HepG2 (cell line): ENCODE measurements at regions not wholly inside any gene's neighbourhood (a gene's known extent, or its start where the extent isn't known, plus 50 kb on each side); places are given as distances from the start of the nearest gene placed in this dataset.

Source experiments
- ATAC-seq: fragments of 200-7000 bp; cut with Tn5 transposase; 3 replicates; pipeline ENCODE4 v1.9.1; 2020; ENCODE audit warnings: mild to moderate bottlenecking, moderate library complexity
- BruUV-seq: library from RNA; stranded (reverse); fragments of 400-500 nt; replicated peaks from 2 replicates; lab custom pipeline; 2021; lab: Mats Ljungman, UMichigan
- CTCF ChIA-PET: fragments of 300-600 bp; formaldehyde crosslinking; extraction: SDS; loops from one replicate; lab custom pipeline; 2021; ENCODE audit warnings: low total read pairs, inconsistent platforms, low intra/inter-chr PET ratio; lab: Yijun Ruan, JAX
- POLR2A ChIA-PET: fragments of 350-600 bp; sonication (Branson Sonifier 250); formaldehyde crosslinking; loops from one replicate; lab custom pipeline; 2020; ENCODE audit warnings: antibody characterized with exemption, inconsistent platforms; lab: Yijun Ruan, JAX
- DNase-seq: peaks from one replicate; pipeline ENCODE4 v3.0.0-alpha.2; 2015; ENCODE audit warnings: low spot score
- FAIRE-seq: peaks from 3 replicates; lab custom pipeline; 2011; peaks lifted over from hg19 to GRCh38; lab: Jason Lieb, UNC
- H2AFZ ChIP-seq: one replicate; pipeline ENCODE4 v1.6.1; 2011; ENCODE audit warnings: low read length, inconsistent platforms
- H3K27ac ChIP-seq: fragments of 300-600 bp; 3 replicates; pipeline ENCODE4 v1.8.0; 2011; ENCODE audit warnings: mixed run types, mild to moderate bottlenecking, mixed read lengths, low read length, inconsistent platforms; ENCODE audit not compliant: insufficient read depth; ENCODE audit errors: extremely low read length
- H3K27me3 ChIP-seq, 2 experiments: fragments of 200-600 bp in 1 of 2; 2 replicates in 1 of 2; 3 replicates in 1 of 2; pipeline versions ENCODE4 v1.6.0 to v1.8.0; 2011; ENCODE audit warnings: low read length in 2 of 2, mild to moderate bottlenecking in 2 of 2, moderate library complexity in 2 of 2, inconsistent platforms in 1 of 2; ENCODE audit not compliant: insufficient read depth in 2 of 2, control insufficient read depth in 1 of 2
- H3K36me3 ChIP-seq, 2 experiments: fragments of 200-600 bp in 1 of 2; replicated peaks in 1 of 2; 2 replicates in 1 of 2; 3 replicates in 1 of 2; pipeline versions ENCODE4 v1.5.1 to v1.8.0; 2011; ENCODE audit warnings: low read length in 2 of 2, inconsistent platforms in 1 of 2; ENCODE audit not compliant: insufficient read depth in 2 of 2, control insufficient read depth in 1 of 2
- H3K4me1 ChIP-seq: 2 replicates; pipeline ENCODE4 v1.5.1; 2012; ENCODE audit warnings: low read length, inconsistent platforms; ENCODE audit not compliant: insufficient read depth
- H3K4me2 ChIP-seq: 2 replicates; pipeline ENCODE4 v1.6.0; 2011; ENCODE audit warnings: low read depth, low read length, inconsistent platforms
- H3K4me3 ChIP-seq, 3 experiments: fragments of 200-600 bp in 1 of 3; sonication (generic), shearing (Covaris generic) in 1 of 3; replicated peaks in 1 of 3; 2 replicates each; pipeline ENCODE4 v1.5.1; 2011 to 2016; ENCODE audit warnings: low read length in 3 of 3, inconsistent platforms in 2 of 3, low read depth in 2 of 3, mild to moderate bottlenecking in 2 of 3, control low read depth in 1 of 3, mixed read lengths in 1 of 3; ENCODE audit not compliant: insufficient read depth in 1 of 3
- H3K79me2 ChIP-seq: one replicate; pipeline ENCODE4 v1.6.1; 2011; ENCODE audit warnings: low read length, inconsistent platforms; ENCODE audit not compliant: insufficient read depth
- H3K9ac ChIP-seq: 2 replicates; pipeline ENCODE4 v1.6.0; 2011; ENCODE audit warnings: mild to moderate bottlenecking, low read depth, low read length, inconsistent platforms; ENCODE audit not compliant: insufficient read depth
- H3K9me3 ChIP-seq: 2 replicates; pipeline ENCODE4 v1.5.1; 2012; ENCODE audit warnings: mild to moderate bottlenecking, low read length
- H4K20me1 ChIP-seq: 2 replicates; pipeline ENCODE4 v1.6.0; 2011; ENCODE audit warnings: inconsistent platforms, mild to moderate bottlenecking, low read length, moderate library complexity; ENCODE audit not compliant: insufficient read depth
- CREB1 ChIP-seq, 2 experiments: fragments of 450-650 bp in 1 of 2; IDR thresholded peaks; 2 replicates each; pipeline ENCODE4 v1.6.1; 2016 to 2017; ENCODE audit warnings: control low read depth in 1 of 2, mild to moderate bottlenecking in 1 of 2, missing compliant biosample characterization in 1 of 2, missing genetic modification characterization in 1 of 2
- DMAP1 ChIP-seq: IDR thresholded peaks from 2 replicates; pipeline ENCODE4 v1.6.1; 2016
- GLI4 ChIP-seq: sonication (generic); formaldehyde crosslinking; IDR thresholded peaks from 2 replicates; pipeline ENCODE4 v1.5.1; 2020; ENCODE audit warnings: missing genetic modification reagents, mild to moderate bottlenecking, moderate library complexity, borderline replicate concordance
- GMEB2 ChIP-seq: IDR thresholded peaks from 2 replicates; pipeline ENCODE4 v1.6.1; 2016; ENCODE audit warnings: missing biosample characterization, missing genetic modification reagents, low read depth
- MBD4 ChIP-seq: IDR thresholded peaks from 2 replicates; pipeline ENCODE4 v1.6.1; 2012; ENCODE audit warnings: low read length, inconsistent platforms, borderline replicate concordance
- RARG ChIP-seq: sonication (generic); formaldehyde crosslinking; IDR thresholded peaks from 2 replicates; pipeline ENCODE4 v1.4.0; 2020; ENCODE audit warnings: low read depth, mild to moderate bottlenecking, missing genetic modification reagents
- RBM22 ChIP-seq: fragments of 200-400 bp; formaldehyde crosslinking; optimal IDR thresholded peaks from 2 replicates; pipeline ENCODE3; 2017; ENCODE audit warnings: mild to moderate bottlenecking, low read length, moderate library complexity
- ZFYVE20 ChIP-seq: sonication (generic); formaldehyde crosslinking; IDR thresholded peaks from 2 replicates; pipeline ENCODE4 v1.8.0; 2023; ENCODE audit warnings: low read depth, mild to moderate bottlenecking, moderate library complexity, missing genetic modification reagents, borderline replicate concordance
- ZMAT3 ChIP-seq: sonication (generic); formaldehyde crosslinking; conservative IDR thresholded peaks from 2 replicates; pipeline ENCODE4 v1.7.0; 2021; ENCODE audit warnings: missing genetic modification reagents
- ZNF143 ChIP-seq: sonication (generic); formaldehyde crosslinking; IDR thresholded peaks from 2 replicates; pipeline ENCODE4 v1.4.0; 2020; ENCODE audit warnings: missing genetic modification reagents
- WGBS: methylation state at CpG from one replicate; pipeline ENCODE4 v1.1.6; 2017; ENCODE audit warnings: low lambda C conversion rate; 5-methylcytosine and 5-hydroxymethylcytosine counted together
- in situ Hi-C: cut with HindIII; loops from 2 replicates; pipeline ENCODE4 v1.10.0; 2017; ENCODE audit warnings: low pct_unique_long_range_greater_than_20kb; ENCODE audit not compliant: extremely low pct_ligation_motif_present
- intact Hi-C: fragments of 100-400 bp; cut with micrococcal nuclease; formaldehyde crosslinking; loops from one replicate; pipeline ENCODE4 v1.10.0; 2022; ENCODE audit not compliant: unreplicated experiment
- TF ChIP-seq, protein P1 (sequence below): IDR thresholded peaks from 2 replicates; pipeline ENCODE4 v1.6.1; 2016; ENCODE audit warnings: low read depth, control low read depth
- TF ChIP-seq, protein P2 (sequence below): sonication (generic); formaldehyde crosslinking; IDR thresholded peaks from 2 replicates; pipeline ENCODE4 v1.5.0; 2020; ENCODE audit warnings: mild to moderate bottlenecking, missing genetic modification reagents
- TF ChIP-seq, protein P3 (sequence below): sonication (generic); formaldehyde crosslinking; IDR thresholded peaks from 2 replicates; pipeline ENCODE4 v1.4.0; 2020; ENCODE audit warnings: missing genetic modification reagents, borderline replicate concordance
- TF ChIP-seq, protein P4 (sequence below): sonication (generic); formaldehyde crosslinking; IDR thresholded peaks from 2 replicates; pipeline ENCODE4 v1.4.0; 2020; ENCODE audit warnings: missing genetic modification reagents

DNA sequence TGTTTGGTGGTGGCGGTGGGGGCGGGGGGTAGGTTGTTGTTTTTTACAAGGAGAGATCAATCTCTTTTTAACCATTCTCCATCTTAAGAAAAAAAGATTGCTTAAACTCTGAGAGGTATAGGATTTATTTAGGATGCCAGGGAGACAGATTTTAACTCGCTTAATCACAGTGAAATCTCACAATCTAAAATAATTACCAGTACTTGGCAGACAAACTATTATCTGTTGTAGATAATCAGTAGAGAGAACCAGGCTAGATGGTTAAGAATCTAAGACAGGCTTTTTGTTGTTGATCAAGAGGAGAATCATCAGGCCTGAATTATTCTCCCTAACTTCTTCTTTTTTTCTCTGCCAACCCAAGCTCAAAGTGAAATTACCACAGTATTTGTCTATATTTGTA, 470.2 kb upstream of the ADAMTS9 start:
- intact Hi-C loops (no loop called here), in situ Hi-C loops (no loop called here)
- no peak for DNase-seq
- POLR2A ChIA-PET = no interaction called here
- Histone ChIP-seq H2AFZ (no peak overlapping the region), H3K27me3 (no peaks in the 10 kb centered on the region), H3K36me3 (no peaks in the 10 kb centered on the region), H3K4me2 (no peak overlapping the region), H3K4me1 (no peaks in the 10 kb centered on the region), H3K4me3 (no peak overlapping the region), H3K9ac (no peak overlapping the region), H3K27ac (no peak overlapping the region), H4K20me1 (no peaks in the 10 kb centered on the region), H3K9me3 (no peaks in the 10 kb centered on the region), H3K79me2 (no peaks in the 10 kb centered on the region)
- CTCF ChIA-PET = no interaction called here
- no TSS peak for BruUV-seq
- ATAC-seq = no peak
- no peak for FAIRE-seq
- WGBS = 0% methylated on average over 3 of the region's 3 CpGs
- no peak for TF ChIP-seq DMAP1 (CRISPR knock-in tag)
- TF ChIP-seq MBD4 = no peak
- no peak for TF ChIP-seq RARG (CRISPR knock-in tag)
- TF ChIP-seq ZMAT3 (CRISPR knock-in tag) = no peak
- TF ChIP-seq RBM22 = no peak
- no peak for TF ChIP-seq ZFYVE20
- TF ChIP-seq CREB1 (IDR thresholded peaks at IDR 0.05) = no peak
- no peak for TF ChIP-seq CREB1 (CRISPR knock-in tag; IDR thresholded peaks at IDR 0.05)
- TF ChIP-seq GLI4 (CRISPR knock-in tag) = no peak
- no peak for TF ChIP-seq ZNF143
- TF ChIP-seq, protein P1, sequence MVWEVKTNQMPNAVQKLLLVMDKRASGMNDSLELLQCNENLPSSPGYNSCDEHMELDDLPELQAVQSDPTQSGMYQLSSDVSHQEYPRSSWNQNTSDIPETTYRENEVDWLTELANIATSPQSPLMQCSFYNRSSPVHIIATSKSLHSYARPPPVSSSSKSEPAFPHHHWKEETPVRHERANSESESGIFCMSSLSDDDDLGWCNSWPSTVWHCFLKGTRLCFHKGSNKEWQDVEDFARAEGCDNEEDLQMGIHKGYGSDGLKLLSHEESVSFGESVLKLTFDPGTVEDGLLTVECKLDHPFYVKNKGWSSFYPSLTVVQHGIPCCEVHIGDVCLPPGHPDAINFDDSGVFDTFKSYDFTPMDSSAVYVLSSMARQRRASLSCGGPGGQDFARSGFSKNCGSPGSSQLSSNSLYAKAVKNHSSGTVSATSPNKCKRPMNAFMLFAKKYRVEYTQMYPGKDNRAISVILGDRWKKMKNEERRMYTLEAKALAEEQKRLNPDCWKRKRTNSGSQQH (CRISPR knock-in tag) = no peak
- TF ChIP-seq, protein P2, sequence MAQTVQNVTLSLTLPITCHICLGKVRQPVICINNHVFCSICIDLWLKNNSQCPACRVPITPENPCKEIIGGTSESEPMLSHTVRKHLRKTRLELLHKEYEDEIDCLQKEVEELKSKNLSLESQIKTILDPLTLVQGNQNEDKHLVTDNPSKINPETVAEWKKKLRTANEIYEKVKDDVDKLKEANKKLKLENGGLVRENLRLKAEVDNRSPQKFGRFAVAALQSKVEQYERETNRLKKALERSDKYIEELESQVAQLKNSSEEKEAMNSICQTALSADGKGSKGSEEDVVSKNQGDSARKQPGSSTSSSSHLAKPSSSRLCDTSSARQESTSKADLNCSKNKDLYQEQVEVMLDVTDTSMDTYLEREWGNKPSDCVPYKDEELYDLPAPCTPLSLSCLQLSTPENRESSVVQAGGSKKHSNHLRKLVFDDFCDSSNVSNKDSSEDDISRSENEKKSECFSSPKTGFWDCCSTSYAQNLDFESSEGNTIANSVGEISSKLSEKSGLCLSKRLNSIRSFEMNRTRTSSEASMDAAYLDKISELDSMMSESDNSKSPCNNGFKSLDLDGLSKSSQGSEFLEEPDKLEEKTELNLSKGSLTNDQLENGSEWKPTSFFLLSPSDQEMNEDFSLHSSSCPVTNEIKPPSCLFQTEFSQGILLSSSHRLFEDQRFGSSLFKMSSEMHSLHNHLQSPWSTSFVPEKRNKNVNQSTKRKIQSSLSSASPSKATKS (CRISPR knock-in tag) = no peak
- TF ChIP-seq, protein P3, sequence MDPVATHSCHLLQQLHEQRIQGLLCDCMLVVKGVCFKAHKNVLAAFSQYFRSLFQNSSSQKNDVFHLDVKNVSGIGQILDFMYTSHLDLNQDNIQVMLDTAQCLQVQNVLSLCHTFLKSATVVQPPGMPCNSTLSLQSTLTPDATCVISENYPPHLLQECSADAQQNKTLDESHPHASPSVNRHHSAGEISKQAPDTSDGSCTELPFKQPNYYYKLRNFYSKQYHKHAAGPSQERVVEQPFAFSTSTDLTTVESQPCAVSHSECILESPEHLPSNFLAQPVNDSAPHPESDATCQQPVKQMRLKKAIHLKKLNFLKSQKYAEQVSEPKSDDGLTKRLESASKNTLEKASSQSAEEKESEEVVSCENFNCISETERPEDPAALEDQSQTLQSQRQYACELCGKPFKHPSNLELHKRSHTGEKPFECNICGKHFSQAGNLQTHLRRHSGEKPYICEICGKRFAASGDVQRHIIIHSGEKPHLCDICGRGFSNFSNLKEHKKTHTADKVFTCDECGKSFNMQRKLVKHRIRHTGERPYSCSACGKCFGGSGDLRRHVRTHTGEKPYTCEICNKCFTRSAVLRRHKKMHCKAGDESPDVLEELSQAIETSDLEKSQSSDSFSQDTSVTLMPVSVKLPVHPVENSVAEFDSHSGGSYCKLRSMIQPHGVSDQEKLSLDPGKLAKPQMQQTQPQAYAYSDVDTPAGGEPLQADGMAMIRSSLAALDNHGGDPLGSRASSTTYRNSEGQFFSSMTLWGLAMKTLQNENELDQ (CRISPR knock-in tag) = no peak
- no peak for TF ChIP-seq GMEB2
- TF ChIP-seq, protein P4, sequence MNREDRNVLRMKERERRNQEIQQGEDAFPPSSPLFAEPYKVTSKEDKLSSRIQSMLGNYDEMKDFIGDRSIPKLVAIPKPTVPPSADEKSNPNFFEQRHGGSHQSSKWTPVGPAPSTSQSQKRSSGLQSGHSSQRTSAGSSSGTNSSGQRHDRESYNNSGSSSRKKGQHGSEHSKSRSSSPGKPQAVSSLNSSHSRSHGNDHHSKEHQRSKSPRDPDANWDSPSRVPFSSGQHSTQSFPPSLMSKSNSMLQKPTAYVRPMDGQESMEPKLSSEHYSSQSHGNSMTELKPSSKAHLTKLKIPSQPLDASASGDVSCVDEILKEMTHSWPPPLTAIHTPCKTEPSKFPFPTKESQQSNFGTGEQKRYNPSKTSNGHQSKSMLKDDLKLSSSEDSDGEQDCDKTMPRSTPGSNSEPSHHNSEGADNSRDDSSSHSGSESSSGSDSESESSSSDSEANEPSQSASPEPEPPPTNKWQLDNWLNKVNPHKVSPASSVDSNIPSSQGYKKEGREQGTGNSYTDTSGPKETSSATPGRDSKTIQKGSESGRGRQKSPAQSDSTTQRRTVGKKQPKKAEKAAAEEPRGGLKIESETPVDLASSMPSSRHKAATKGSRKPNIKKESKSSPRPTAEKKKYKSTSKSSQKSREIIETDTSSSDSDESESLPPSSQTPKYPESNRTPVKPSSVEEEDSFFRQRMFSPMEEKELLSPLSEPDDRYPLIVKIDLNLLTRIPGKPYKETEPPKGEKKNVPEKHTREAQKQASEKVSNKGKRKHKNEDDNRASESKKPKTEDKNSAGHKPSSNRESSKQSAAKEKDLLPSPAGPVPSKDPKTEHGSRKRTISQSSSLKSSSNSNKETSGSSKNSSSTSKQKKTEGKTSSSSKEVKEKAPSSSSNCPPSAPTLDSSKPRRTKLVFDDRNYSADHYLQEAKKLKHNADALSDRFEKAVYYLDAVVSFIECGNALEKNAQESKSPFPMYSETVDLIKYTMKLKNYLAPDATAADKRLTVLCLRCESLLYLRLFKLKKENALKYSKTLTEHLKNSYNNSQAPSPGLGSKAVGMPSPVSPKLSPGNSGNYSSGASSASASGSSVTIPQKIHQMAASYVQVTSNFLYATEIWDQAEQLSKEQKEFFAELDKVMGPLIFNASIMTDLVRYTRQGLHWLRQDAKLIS (CRISPR knock-in tag) = no peak
